GM20000 (cell line): ENCODE measurements at regions not wholly inside any gene's neighbourhood (a gene's known extent, or its start where the extent isn't known, plus 50 kb on each side); places are given as distances from the start of the nearest gene placed in this dataset.

Source experiments
- DNase-seq: peaks from one replicate; pipeline ENCODE4 v3.0.0; 2012; ENCODE audit warnings: low spot score
- CTCF ChIP-seq: IDR thresholded peaks from 2 replicates; pipeline ENCODE4 v1.5.1; 2012; ENCODE audit warnings: mild to moderate bottlenecking, control low read depth; ENCODE audit errors: extremely low read depth, missing control alignments

GRCh38 chr5:82389347-82389746, 111.2 kb upstream of the RPS23 start:
- no peak for DNase-seq
- no peak for TF ChIP-seq CTCF

- DNase-seq, result no peak
- no peak for TF ChIP-seq CTCF
Measured at GRCh38 chr5:82388181-82388580, 110.0 kb upstream of the RPS23 start.

GRCh38 chr5:82387819-82388166, 109.6 kb upstream of the RPS23 start:
- TF ChIP-seq CTCF, result no peak
- DNase-seq, result no peak

GRCh38 chr5:82387001-82387818, 109.1 kb upstream of the RPS23 start:
- TF ChIP-seq CTCF, result no peak
- DNase-seq, result no peak

GRCh38 chr5:82386576-82386975, 108.4 kb upstream of the RPS23 start:
- DNase-seq, result no peak

GRCh38 chr5:82384034-82384750, 106.0 kb upstream of the RPS23 start:
- DNase-seq, result no peak
- no peak for TF ChIP-seq CTCF

More at GRCh38 chr5:82386576-82386975, 108.4 kb upstream of the RPS23 start:
- TF ChIP-seq CTCF, result no peak

- no peak for TF ChIP-seq CTCF
- no peak for DNase-seq
Measured at GRCh38 chr5:82381591-82381990, 103.4 kb upstream of the RPS23 start.
